PFSK-1 (cell line): ENCODE measurements at regions not wholly inside any gene's neighbourhood (a gene's known extent, or its start where the extent isn't known, plus 50 kb on each side); places are given as distances from the start of the nearest gene placed in this dataset.

Source experiments
- POLR2AphosphoS5 ChIP-seq: IDR thresholded peaks from 2 replicates; pipeline ENCODE4 v1.6.1; 2012; ENCODE audit warnings: low read depth, mild to moderate bottlenecking, control low read depth, low read length, moderate library complexity
- REST ChIP-seq, 2 experiments: IDR thresholded peaks; 2 replicates each; pipeline versions ENCODE4 v1.6.1 to v1.8.0; 2011 to 2012; ENCODE audit warnings: low read depth in 2 of 2, low read length in 2 of 2, control low read depth in 1 of 2, inconsistent platforms in 1 of 2, mild to moderate bottlenecking in 1 of 2, moderate library complexity in 1 of 2; ENCODE audit not compliant: insufficient read depth in 1 of 2
- SIN3A ChIP-seq: IDR thresholded peaks from 2 replicates; pipeline ENCODE4 v1.6.1; 2012; ENCODE audit warnings: mild to moderate bottlenecking, low read length, moderate library complexity, borderline replicate concordance; ENCODE audit not compliant: insufficient read depth
- TAF1 ChIP-seq: IDR thresholded peaks from 2 replicates; pipeline ENCODE4 v1.6.1; 2012; ENCODE audit warnings: low read length, control low read depth, borderline replicate concordance; ENCODE audit not compliant: insufficient read depth

- TF ChIP-seq TAF1 (no peak), SIN3A (no peak), POLR2AphosphoS5 (no peak), REST (IDR thresholded peaks at IDR 0.05; ENCODE audit: insufficient read depth in 1 of 2, low read depth in 2 of 2, low read length in 2 of 2) (no peak)
These were observed 167.9 kb upstream of the MYLIP start for GRCh38 chr6:15960740-15961634.
